ENCODE measurements at regions not wholly inside any gene's neighbourhood (a gene's known extent, or its start where the extent isn't known, plus 50 kb on each side); places are given as distances from the start of the nearest gene placed in this dataset.

DNA sequence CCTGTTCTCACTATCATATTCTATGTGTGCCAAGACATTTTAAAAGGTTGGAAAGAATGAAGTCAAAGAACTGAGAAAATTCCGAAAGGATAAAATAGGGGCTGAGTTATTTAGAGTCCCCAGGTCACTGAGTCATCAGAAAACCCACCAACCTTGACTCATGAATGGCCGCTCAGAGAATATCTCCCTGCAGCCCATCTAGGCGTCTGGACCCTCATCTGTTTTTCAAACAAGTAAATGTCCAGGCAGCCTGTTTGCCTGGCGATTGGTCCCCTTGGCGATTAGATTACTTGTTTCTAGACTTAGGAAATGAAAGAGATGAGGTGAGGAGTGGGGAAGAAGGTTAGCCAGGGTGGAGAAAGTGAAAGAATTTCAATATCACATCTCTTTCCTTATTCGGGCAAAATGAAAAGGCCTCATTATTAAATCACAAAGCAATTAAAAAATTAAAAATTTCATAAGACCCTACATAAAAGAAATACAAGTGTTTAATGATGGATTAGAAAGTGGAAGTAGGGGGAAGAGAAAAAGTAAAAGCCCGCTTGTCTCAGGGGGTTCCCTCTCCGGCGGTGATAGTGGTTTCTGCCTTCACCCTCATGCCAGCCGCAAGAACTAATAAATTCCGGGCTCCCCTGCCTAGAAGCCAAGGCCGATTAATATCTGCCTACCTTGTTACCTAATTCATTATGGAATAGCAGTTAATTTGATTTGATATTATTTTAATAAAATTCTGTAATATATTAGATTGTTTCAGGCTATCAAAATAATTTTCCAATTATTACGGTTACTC lies 415.9 kb downstream of the BCL11B start:
- ATAC-seq = no peak
- no peaks in the 10 kb centered on the region for H3K9me3 Mint-ChIP-seq
- H3K36me3 Mint-ChIP-seq = no peaks in the 10 kb centered on the region
- H3K4me3 Mint-ChIP-seq = no peak overlapping the region
- POLR2A ChIA-PET = no interaction called here
- H3K27me3 Mint-ChIP-seq (ENCODE audit: low read depth) = no peaks in the 10 kb centered on the region; the same call in 1 of the 2 replicates
- CTCF ChIA-PET = no interaction called here
- TF ChIP-seq MYBL2 (CRISPR knock-in tag; IDR thresholded peaks at IDR 0.05) = no peak
- TF ChIP-seq, protein P1, sequence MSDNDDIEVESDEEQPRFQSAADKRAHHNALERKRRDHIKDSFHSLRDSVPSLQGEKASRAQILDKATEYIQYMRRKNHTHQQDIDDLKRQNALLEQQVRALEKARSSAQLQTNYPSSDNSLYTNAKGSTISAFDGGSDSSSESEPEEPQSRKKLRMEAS (CRISPR knock-in tag; IDR thresholded peaks at IDR 0.05) = no peak
- no peak for TF ChIP-seq ESRRA (CRISPR knock-in tag; IDR thresholded peaks at IDR 0.05; ENCODE audit: borderline replicate concordance)
- no peak for TF ChIP-seq ETV6 (CRISPR knock-in tag; IDR thresholded peaks at IDR 0.05)
- TF ChIP-seq, protein P2, sequence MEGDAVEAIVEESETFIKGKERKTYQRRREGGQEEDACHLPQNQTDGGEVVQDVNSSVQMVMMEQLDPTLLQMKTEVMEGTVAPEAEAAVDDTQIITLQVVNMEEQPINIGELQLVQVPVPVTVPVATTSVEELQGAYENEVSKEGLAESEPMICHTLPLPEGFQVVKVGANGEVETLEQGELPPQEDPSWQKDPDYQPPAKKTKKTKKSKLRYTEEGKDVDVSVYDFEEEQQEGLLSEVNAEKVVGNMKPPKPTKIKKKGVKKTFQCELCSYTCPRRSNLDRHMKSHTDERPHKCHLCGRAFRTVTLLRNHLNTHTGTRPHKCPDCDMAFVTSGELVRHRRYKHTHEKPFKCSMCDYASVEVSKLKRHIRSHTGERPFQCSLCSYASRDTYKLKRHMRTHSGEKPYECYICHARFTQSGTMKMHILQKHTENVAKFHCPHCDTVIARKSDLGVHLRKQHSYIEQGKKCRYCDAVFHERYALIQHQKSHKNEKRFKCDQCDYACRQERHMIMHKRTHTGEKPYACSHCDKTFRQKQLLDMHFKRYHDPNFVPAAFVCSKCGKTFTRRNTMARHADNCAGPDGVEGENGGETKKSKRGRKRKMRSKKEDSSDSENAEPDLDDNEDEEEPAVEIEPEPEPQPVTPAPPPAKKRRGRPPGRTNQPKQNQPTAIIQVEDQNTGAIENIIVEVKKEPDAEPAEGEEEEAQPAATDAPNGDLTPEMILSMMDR (IDR thresholded peaks at IDR 0.05) = no peak
- TF ChIP-seq NFATC4 (CRISPR knock-in tag; IDR thresholded peaks at IDR 0.05) = no peak
- TF ChIP-seq, protein P3, sequence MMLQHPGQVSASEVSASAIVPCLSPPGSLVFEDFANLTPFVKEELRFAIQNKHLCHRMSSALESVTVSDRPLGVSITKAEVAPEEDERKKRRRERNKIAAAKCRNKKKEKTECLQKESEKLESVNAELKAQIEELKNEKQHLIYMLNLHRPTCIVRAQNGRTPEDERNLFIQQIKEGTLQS (CRISPR knock-in tag; conservative IDR thresholded peaks at IDR 0.05) = no peak
- H3K4me1 Mint-ChIP-seq = peaks cover 12% of the 10 kb centered on the region
- no peak for DNase-seq (ENCODE audit: low spot score)
- no peak overlapping the region for H3K27ac Mint-ChIP-seq

DNA sequence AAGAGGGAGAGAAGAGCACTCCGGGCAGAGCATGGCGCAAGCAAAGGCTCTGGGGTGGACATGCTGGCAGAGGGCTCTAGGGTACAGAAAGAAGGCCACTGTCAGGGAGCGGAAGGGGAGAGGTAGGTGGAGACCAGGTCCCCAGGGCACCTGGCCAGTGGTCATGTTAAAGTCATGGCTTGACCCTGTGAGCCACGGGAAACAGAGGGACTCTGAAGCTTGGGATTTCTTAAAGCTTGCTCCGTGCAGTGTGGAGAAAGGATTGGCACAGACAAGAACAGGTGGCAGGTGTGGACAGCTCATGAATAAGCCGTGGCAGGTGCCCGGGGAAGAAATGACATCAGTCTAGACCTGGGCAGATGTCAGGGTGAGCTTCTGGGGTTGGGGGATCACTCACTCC lies 413.8 kb downstream of the BCL11B start:
- TF ChIP-seq ZNF317 (CRISPR knock-in tag; IDR thresholded peaks at IDR 0.05; ENCODE audit: borderline replicate concordance, low read depth) = no peak
- no peak for TF ChIP-seq NFYB (CRISPR knock-in tag; conservative IDR thresholded peaks at IDR 0.05; ENCODE audit: low read depth)
- TF ChIP-seq, protein P4, sequence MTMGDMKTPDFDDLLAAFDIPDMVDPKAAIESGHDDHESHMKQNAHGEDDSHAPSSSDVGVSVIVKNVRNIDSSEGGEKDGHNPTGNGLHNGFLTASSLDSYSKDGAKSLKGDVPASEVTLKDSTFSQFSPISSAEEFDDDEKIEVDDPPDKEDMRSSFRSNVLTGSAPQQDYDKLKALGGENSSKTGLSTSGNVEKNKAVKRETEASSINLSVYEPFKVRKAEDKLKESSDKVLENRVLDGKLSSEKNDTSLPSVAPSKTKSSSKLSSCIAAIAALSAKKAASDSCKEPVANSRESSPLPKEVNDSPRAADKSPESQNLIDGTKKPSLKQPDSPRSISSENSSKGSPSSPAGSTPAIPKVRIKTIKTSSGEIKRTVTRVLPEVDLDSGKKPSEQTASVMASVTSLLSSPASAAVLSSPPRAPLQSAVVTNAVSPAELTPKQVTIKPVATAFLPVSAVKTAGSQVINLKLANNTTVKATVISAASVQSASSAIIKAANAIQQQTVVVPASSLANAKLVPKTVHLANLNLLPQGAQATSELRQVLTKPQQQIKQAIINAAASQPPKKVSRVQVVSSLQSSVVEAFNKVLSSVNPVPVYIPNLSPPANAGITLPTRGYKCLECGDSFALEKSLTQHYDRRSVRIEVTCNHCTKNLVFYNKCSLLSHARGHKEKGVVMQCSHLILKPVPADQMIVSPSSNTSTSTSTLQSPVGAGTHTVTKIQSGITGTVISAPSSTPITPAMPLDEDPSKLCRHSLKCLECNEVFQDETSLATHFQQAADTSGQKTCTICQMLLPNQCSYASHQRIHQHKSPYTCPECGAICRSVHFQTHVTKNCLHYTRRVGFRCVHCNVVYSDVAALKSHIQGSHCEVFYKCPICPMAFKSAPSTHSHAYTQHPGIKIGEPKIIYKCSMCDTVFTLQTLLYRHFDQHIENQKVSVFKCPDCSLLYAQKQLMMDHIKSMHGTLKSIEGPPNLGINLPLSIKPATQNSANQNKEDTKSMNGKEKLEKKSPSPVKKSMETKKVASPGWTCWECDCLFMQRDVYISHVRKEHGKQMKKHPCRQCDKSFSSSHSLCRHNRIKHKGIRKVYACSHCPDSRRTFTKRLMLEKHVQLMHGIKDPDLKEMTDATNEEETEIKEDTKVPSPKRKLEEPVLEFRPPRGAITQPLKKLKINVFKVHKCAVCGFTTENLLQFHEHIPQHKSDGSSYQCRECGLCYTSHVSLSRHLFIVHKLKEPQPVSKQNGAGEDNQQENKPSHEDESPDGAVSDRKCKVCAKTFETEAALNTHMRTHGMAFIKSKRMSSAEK (CRISPR knock-in tag; IDR thresholded peaks at IDR 0.05; ENCODE audit: borderline replicate concordance) = no peak
- TF ChIP-seq, protein P5, sequence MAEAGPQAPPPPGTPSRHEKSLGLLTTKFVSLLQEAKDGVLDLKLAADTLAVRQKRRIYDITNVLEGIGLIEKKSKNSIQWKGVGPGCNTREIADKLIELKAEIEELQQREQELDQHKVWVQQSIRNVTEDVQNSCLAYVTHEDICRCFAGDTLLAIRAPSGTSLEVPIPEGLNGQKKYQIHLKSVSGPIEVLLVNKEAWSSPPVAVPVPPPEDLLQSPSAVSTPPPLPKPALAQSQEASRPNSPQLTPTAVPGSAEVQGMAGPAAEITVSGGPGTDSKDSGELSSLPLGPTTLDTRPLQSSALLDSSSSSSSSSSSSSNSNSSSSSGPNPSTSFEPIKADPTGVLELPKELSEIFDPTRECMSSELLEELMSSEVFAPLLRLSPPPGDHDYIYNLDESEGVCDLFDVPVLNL (CRISPR knock-in tag; IDR thresholded peaks at IDR 0.05; ENCODE audit: borderline replicate concordance, low read depth) = no peak
- no peak for TF ChIP-seq MXD4 (CRISPR knock-in tag; IDR thresholded peaks at IDR 0.05; ENCODE audit: borderline replicate concordance)
- TF ChIP-seq TP53 (CRISPR knock-in tag; IDR thresholded peaks at IDR 0.05) = no peak
- Mint-ChIP-seq H3K27me3 (ENCODE audit: low read depth) (no peaks in the 10 kb centered on the region; the same call in 1 of the 2 replicates), H3K9me3 (peaks cover 11% of the 10 kb centered on the region), H3K4me1 (peaks cover 9% of the 10 kb centered on the region), H3K36me3 (no peaks in the 10 kb centered on the region), H3K4me3 (no peak overlapping the region), H3K27ac (no peak overlapping the region)
- POLR2A ChIA-PET = no interaction called here
- CTCF ChIA-PET = no interaction called here
- ATAC-seq (no peak), DNase-seq (ENCODE audit: low spot score) (no peak)

DNA sequence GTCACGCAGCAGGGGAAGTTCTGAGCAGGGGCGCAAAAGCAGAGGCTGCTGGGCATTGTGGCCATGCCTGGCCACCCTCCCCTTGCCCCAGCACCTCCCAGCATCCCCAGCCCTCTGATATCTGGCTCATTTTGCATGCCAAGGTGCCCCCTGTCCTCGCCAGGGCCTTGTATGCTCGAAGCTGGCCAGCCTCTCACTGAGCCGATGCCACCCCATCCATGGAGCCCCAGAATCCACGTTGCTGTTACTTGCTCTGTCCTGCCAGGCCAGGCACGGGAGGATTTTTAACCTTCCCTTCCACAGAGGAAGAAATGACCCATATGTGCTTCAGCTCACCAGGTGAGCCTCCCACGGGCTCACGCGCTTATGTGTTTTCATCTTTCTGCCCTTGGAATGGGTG lies 413.4 kb downstream of the BCL11B start:
- Mint-ChIP-seq H3K27me3 (ENCODE audit: low read depth) (no peaks in the 10 kb centered on the region; the same call in 1 of the 2 replicates), H3K27ac (no peak overlapping the region), H3K4me3 (no peak overlapping the region), H3K9me3 (peaks cover 11% of the 10 kb centered on the region), H3K4me1 (peaks cover 5% of the 10 kb centered on the region), H3K36me3 (no peaks in the 10 kb centered on the region)
- ATAC-seq (no peak), DNase-seq (ENCODE audit: low spot score) (no peak)
- ChIA-PET CTCF (no interaction called here), POLR2A (no interaction called here)
- TF ChIP-seq, protein P6, sequence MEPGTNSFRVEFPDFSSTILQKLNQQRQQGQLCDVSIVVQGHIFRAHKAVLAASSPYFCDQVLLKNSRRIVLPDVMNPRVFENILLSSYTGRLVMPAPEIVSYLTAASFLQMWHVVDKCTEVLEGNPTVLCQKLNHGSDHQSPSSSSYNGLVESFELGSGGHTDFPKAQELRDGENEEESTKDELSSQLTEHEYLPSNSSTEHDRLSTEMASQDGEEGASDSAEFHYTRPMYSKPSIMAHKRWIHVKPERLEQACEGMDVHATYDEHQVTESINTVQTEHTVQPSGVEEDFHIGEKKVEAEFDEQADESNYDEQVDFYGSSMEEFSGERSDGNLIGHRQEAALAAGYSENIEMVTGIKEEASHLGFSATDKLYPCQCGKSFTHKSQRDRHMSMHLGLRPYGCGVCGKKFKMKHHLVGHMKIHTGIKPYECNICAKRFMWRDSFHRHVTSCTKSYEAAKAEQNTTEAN (CRISPR knock-in tag; IDR thresholded peaks at IDR 0.05) = no peak
- TF ChIP-seq, protein P7, sequence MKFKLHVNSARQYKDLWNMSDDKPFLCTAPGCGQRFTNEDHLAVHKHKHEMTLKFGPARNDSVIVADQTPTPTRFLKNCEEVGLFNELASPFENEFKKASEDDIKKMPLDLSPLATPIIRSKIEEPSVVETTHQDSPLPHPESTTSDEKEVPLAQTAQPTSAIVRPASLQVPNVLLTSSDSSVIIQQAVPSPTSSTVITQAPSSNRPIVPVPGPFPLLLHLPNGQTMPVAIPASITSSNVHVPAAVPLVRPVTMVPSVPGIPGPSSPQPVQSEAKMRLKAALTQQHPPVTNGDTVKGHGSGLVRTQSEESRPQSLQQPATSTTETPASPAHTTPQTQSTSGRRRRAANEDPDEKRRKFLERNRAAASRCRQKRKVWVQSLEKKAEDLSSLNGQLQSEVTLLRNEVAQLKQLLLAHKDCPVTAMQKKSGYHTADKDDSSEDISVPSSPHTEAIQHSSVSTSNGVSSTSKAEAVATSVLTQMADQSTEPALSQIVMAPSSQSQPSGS (CRISPR knock-in tag; IDR thresholded peaks at IDR 0.05; ENCODE audit: borderline replicate concordance, low read depth) = no peak
- no peak for TF ChIP-seq SMAD4 (CRISPR knock-in tag; IDR thresholded peaks at IDR 0.05)
- no peak for TF ChIP-seq SMAD3 (CRISPR knock-in tag; IDR thresholded peaks at IDR 0.05; ENCODE audit: borderline replicate concordance)
- no peak for TF ChIP-seq NFE2L1 (CRISPR knock-in tag; IDR thresholded peaks at IDR 0.05)

Measured in WTC11 (cell line).